ENCODE measurements at regions not wholly inside any gene's neighbourhood (a gene's known extent, or its start where the extent isn't known, plus 50 kb on each side); places are given as distances from the start of the nearest gene placed in this dataset.
A peak's percentile ranks its signal among the peaks of the same experiment; 100 is the strongest.

DNA sequence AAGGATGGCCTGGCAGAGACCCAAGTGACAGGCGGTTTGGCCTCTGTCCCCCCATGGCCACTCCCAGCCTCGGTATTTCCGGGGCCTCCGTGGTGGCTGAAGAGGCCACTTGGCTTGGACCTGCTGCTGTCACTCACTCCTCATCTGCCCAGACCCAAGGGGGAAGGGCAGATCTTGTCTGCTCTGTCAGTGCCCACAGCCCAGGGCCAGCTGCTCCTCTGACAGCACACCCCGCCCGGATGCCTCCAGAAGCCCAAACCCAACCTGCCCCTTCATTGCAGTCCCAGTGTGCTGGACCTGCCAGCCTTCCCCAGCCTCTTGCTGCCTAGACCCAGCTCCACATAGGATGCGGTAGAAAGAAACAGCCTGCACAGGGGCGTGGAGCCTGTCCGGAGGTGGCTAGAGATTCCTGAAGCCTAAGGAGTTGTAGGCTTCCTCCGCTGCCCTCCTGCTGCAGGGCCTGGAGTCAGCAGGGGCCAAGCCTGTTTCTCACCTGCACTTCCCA is 52.0 kb downstream of the MAGEF1 start:
- no peak for DNase-seq

DNA sequence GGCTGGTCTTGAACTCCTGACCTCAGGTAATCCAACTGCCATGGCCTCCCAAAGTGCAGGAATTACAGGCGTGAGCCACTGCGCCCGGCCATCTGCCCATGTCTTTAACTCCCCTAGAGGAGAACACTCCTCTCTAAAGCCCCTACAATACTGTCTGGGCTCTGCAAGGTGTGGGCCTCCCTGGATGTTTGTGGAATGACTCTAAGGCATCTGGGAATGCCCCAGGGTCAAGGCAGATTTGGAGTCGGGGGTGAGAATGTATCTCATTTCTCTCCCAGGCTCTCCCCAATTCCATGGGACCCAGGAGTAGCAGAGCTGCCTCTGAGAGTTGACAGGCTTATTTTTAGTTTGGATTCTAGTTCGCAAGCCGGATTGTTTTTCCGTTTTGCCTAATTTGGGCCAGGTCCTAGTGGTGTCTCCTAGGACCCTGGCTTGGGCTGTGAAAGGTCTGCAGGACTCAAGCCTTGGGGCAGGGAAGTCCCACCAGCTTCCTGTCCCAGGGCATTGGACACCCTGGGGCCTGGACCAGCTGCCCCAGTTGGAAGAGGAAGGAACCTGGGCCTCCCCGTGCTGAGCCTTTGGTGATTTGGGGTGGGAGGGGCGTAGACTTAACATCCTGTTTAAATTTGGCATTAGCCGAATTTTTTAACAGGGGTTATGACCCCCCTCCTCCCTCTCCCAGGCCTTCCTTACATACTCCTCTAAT is 53.5 kb downstream of the MAGEF1 start:
- no peak for DNase-seq

DNA sequence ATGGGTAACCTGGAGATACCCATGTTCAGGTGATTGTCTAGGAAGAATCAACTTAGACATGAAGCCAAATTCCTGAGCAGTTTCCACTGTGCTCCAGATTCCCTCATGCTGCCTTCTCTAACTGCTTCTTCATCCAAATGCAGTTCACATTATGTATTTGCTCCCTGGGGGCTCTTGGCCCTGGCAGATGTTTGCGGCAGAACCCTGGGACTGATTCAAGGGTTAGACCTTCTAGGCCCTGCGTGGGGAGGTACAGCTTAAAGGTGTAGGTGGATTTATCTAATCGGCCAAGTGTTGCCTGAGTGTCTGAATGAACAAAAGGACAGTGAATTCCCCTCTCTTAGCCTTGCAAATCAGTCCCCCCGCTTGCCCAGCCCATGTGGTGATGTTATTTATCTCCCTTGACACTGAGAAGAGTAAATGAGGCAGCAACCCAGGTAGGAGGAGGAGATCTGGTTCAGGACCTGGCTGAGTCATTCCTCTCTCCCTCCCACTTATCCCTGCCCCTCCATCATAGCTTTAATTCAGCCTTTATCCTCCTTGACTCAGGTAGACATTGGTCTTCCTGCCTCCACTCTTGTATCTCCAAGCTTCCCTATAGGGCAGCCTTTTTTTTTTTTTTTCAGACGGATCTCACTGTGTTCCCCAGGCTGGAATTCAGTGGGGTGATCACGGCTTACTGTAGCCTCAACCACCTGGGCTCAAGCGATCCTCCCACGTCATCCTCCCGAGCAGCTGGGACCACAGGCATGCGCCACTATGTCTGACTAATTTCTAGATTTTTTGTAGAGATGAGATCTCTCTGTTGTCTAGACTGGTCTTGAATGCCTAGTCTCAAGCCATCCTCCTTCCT is 54.8 kb downstream of the MAGEF1 start:
- DNase-seq: no peak

DNA sequence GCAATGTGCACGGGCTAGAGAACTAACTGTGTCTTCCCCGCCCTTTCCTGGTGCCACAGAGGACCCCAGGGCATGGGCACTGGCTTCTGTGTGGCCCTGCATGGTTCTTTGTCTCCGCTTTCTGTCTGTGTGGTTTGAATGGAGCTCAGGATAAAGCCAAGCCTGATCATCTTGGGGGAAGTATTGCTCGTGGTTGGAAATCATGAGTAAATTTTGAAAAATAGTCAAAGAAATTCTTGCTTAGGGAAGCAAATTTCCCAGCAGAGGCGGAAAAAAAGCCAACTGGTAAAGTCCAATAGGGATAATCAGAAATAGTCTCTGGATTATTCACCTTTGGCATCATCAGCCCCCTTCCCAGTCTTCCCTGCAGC is 55.4 kb downstream of the MAGEF1 start:
- no peak for DNase-seq

GRCh38 chr3:184655597-184655996 is 56.3 kb downstream of the MAGEF1 start:
- no peak for DNase-seq

DNA sequence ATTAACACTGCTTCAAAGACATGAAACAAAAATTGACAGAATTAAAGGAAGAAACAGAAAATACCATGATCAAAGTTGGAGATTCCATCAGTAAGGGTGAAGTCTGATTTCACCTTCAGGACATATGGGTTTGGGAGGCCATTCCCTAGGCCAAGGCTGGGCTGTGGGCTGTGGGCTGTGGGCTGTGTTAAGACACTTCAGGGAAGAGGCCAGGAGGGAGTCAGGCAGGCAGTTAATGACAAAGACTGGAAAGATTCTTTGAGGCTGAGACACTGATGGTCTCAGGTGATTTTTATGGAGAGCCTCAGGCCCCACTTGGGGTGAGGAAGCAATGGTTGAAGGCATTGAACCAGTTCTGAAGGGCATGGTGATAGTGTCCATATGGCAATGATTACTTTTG is 57.5 kb downstream of the MAGEF1 start:
- DNase-seq: no peak

GRCh38 chr3:184652465-184652864 is 59.4 kb downstream of the MAGEF1 start:
- DNase-seq: no peak

DNA sequence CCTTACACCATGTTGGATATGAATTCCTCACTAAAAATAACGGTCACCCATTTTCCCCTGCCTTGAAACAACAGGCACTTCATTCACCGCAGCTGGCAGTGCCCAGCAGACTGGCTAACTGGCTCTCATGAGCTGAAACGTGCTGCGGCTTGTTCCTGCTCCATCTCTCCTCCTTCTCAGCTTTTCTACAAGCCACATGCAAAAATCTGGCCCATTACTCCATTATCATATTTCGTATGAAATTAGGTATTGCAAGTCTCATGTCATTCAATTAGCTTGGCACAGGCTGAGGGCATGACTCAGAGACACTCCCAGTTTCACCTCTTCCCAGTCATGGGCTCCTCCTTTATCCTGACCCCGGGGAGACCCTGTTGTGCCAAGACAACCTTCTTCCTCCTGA is 60.0 kb downstream of the MAGEF1 start:
- no peak for DNase-seq

DNA sequence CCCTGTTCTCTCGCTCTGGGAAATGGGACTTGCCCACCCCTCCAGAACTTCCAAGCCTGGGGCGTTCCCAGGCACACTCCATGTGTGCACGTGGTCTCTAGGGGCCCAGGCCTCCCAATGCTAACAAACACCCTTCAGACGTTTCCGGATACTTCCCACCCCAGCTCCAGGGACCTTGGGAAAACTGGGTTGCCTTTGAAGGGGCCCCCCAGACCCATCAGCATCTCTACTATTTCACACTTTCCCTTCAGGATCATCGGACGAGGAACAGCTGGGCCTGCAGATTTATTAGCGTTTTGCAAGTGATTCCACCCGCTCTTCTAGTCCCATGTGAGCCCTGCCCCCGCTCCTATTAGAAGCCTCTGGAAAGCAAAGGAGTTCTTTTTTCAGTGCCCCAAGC is 63.2 kb downstream of the MAGEF1 start:
- DNase-seq: no peak

- DNase-seq: no peak
These were observed 64.4 kb downstream of the MAGEF1 start for GRCh38 chr3:184647405-184647936.

GRCh38 chr3:184645336-184645735 is 66.5 kb downstream of the MAGEF1 start:
- DNase-seq: no peak

DNA sequence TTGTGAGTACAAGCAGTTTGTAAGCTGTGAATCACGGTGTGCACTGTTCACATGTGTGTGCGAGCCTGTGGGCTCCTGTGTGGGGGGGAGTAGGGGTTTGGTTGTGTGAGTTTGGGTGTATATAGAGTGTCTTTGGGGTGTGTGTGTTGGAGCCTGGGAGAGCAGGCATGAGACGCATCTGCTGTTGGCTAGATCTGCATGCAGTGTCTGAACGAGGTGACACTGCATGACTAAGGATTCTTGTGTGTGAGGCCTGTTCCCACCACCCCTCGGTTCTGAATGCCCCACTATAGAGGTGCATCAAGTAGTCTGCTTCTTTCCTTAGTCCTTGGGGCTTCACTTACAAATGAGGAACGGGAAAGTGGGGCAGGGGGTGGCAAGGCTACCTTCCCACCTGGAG is 68.4 kb downstream of the MAGEF1 start:
- DNase-seq: no peak

GRCh38 chr3:184642631-184643285 is 69.1 kb downstream of the MAGEF1 start:
- DNase-seq: peak; percentile 25

DNA sequence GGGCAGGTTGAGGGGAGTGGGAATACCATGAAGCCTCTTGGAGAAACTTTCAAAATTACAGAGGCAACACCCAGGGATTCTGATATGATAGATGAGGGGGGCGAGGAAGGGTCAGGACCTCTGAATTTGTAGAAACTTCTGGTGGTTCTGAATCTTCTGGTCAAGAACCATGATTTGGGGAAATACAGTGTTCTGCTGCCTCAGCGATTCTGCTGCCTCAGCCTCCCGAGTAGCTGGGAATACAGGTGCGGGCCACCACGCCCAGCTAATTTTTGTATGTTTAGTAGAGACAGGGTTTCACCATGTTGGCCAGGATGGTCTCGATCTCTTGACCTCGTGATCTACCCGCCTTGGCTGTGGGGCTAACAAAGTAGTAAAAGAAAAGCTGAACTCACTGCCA is 70.4 kb downstream of the MAGEF1 start:
- no peak for DNase-seq

DNA sequence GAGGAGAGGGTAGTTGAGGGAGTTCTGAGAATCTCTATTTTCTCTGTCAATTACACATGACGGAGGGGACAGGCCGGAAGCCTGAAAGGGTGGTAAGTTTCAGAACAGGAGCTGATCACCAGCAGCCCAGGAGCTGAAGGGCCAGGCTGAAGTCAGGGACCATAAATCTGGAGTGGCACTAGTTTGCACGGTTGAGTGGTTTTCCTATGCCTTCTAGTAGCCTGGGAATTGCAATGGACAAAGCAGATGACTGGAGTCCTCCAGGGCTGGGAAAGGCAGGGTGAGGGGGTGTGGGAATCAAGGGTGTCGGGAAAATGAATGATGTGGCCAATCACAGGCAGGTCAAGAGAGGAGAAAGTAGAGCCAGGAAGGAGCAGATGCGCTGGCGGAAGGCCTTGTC is 72.5 kb downstream of the MAGEF1 start:
- DNase-seq: no peak

GRCh38 chr3:184637705-184638104 is 74.2 kb downstream of the MAGEF1 start:
- DNase-seq: no peak

DNA sequence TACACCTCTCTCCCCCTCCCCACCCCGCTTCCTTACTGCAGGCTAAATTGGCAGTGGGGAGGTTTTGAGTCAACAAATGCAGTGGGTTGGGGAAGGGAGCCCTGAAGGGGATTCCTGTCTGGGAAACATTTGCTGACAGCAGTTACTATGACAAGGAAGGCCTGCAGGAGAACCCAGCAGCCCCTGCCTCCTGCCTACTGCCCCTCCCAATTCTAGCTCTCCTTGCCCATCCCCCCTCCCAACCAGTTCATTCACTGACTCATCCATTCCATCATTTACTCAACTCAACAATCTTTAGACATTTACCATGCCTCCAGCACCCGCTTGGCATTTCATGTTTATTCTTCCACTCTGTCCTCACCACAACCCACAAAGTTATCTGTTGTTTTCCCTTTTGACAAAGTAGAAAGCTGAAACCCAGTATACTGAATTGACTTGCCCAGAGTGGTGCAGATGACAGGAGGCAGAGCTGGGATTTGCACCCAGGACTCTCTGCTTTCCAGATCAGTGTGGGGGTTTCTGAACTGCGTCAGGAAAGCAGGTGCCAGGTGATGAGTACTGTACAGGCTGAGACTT is 75.0 kb downstream of the MAGEF1 start:
- DNase-seq: no peak

DNA sequence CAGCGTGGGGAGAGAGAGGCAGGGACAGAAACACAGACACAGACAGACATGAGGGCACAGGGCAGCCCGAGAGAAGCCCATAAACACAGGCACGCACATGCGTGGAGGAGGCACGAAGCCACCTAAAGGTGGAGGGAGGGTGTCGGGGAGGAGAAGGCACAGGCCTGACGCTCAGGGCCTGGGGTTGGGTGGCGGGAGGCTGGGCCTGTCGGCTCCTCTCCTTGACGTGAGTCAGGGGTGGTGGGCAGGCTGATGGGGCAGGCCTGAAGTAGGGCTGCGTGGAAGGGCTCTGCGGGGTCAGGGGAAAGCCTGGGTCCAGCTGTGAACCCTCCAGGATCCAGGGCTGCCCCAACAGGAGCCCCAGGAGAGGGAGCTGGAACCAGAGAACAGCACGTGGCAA is 74.2 kb downstream of the EPHB3 start:
- no peak for DNase-seq

DNA sequence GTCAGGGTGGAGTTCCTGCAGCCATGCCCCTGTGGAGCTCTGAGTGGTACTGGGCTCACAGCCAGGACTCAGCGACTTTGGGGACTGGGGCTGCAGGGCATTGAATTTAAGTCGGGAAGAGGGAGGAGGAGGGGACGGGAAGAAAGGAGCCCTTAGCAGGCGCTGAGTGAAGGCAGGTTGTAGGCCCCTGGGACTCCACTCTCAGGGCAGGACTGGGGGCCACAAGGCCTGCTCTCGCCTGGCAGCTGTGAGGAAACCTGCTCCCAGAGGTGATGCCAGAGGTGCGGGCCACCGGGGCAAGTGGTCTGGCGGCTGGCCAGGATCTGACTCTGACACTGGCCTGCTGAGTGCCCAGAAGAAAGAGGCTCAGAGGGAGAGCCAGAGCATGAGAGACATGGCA is 73.5 kb downstream of the EPHB3 start:
- no peak for DNase-seq

DNA sequence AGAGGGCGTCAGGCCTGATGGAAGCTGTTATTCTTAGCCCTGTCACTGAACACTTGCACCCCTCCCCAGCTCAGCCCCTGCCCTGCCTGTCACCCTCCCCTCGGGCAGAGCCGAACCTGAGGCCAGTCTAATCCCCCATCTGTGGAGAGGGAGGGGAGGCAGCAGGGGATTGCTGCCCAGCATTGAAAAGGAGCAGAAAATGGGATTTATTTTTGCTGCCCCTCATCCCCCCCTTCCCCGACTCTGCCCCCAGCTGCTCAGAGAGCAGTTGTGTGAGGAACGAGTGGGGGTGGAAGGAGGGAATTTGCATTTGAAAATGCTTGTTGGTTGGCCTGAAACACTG is 71.6 kb downstream of the EPHB3 start:
- DNase-seq: no peak

DNA sequence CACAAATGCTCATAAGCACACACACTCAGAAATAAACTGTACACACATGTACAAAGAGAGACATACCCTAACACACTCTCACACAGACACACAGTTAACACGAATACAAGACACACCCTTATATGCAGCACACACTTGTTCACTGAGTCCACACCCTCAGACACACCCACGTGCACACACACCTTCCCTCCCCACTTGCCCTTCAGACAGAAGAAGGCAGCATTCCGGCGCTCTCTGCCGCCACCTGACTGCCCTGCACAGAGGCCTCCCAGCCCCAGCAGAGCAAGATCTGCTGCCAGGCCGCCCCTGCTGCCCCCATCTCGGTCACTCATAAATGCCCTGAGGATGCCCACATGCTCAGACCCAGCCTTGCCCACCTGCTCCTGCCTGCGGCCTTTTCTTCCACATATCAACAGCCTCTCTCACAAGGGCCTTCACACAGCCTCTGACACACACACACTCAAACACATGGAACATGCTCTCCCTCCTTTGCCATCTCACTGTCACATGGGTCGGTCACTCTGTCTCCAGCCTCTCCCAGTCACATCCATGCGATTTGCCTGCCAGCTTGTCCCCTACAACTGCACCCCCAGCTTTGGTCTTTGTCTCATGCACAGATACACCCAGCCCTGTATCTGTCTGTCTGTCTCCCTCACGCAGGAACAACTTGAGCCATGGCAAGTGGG is 71.1 kb downstream of the EPHB3 start:
- no peak for DNase-seq

Measured in NCI-H1694 (cell line).